AG09319 (cell line): ENCODE measurements at regions not wholly inside any gene's neighbourhood (a gene's known extent, or its start where the extent isn't known, plus 50 kb on each side); places are given as distances from the start of the nearest gene placed in this dataset.
"Not testable (repeated sequence)": the region's sequence is repeated elsewhere in the genome, so short reads cannot be mapped to it uniquely, and the experiment has no call there.

Experiments
- DNase-seq: peaks from one replicate; pipeline ENCODE4 v3.0.0-alpha.2; 2010; ENCODE audit warnings: low read depth; ENCODE audit errors: extremely low read depth

DNA sequence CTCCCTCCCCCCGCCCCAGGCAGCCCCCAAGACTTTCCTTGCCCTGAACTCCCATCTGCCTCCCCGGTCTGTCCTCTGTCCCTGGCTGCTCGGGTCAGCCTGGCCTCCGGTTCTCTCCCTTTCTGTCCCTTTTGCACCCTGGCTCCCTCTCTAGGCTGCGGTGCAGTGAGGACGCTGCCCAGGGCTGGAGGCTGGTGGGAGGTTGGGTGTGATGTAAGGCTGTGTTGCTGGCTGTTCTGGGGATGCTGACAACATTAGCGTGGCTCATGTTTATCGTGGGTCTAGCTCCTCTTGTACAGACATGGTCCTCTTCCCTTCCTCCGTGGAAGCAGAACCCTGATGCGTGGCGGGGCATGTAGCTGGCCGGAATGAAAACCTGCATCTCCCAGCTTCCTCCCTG, 357.5 kb downstream of the CNTNAP3B start:
- not testable (repeated sequence) for DNase-seq

DNA sequence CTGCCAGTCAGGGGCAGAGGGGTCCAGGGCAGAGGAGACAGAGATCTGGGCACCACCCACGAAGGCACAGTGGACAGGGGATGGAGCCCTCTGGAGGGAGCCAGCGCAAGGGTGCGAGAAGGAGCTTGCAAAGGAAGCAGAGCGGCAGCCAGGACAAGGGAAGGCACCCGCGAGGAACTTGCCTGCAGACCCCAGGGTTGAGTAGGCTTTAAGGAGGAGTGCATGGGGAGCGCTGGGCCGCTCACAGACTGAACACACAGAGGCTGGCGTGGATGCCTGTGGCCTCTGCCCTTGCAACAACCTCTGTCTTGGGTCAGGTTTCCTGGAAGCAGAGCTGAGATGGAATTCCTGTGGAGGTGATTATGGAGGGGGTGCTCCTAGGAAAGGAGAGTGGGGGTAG, 374.4 kb downstream of the CNTNAP3B start:
- not testable (repeated sequence) for DNase-seq

GRCh38 chr9:41754403-41754802, 374.8 kb downstream of the CNTNAP3B start:
- DNase-seq, result not testable (repeated sequence)

DNA sequence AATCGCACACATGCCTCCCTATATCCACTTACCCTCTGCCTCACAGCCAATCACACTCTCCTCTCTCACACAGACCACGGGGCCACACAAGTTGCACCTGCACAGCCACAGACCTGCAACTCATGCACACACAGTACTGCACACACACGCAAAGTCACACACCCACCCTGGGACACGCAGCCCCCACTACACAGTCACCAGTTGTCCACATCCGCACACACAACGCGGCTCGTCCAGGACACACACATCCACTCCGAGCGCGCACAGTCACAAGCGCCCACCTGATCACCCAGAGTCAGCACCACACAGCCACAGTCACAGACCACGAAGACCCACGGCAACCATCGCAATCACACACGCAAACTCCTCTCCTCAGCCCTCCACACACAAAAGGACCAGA, 387.3 kb downstream of the CNTNAP3B start:
- DNase-seq, result not testable (repeated sequence)

- DNase-seq, result not testable (repeated sequence)
These were observed 388.1 kb downstream of the CNTNAP3B start for GRCh38 chr9:41741173-41741572.

- DNase-seq, result not testable (repeated sequence)
These were observed 390.5 kb downstream of the CNTNAP3B start for GRCh38 chr9:41738681-41739080.

DNA sequence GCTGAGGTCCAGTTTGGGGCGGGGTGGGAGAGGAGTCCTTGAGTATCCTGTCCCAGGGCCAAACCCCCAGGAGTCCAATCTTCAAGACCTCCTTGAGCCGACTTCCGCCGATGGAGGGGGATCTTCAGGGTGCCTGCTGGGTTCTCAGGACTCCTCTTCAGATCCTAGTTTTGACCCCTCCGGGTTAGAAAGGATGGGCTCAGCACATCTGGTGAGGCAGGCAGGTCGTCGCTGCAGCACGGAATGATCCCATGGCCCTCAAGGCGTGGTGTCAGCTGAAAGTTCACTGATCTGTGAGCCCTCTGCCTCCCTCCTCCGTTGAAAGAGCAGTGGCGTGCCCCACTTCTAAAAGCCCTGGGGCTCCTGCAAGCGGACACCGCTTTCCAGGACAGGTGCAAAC, 430.0 kb downstream of the CNTNAP3B start:
- not testable (repeated sequence) for DNase-seq

DNA sequence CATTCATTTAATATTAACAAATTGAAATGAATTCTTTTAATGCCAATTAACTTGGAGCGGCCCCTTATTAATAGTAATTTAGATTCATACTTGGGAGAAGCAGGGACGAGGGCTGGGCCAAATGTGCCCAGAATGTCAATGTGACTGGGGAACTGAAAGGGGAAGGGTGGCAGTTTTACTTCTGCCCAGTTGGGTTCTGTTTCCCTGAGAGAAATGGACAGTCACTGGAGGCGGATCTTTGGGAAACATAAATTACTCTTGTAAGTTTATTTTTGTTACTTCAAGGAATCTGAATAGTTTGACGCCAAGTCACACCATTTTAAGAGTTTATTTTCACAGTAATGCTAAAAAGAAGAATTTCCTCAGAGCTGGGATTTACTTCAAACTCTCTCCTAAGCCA, 432.1 kb downstream of the CNTNAP3B start:
- DNase-seq, result not testable (repeated sequence)

- DNase-seq, result not testable (repeated sequence)
These were observed 449.9 kb downstream of the CNTNAP3B start for GRCh38 chr9:41679312-41679711.

DNA sequence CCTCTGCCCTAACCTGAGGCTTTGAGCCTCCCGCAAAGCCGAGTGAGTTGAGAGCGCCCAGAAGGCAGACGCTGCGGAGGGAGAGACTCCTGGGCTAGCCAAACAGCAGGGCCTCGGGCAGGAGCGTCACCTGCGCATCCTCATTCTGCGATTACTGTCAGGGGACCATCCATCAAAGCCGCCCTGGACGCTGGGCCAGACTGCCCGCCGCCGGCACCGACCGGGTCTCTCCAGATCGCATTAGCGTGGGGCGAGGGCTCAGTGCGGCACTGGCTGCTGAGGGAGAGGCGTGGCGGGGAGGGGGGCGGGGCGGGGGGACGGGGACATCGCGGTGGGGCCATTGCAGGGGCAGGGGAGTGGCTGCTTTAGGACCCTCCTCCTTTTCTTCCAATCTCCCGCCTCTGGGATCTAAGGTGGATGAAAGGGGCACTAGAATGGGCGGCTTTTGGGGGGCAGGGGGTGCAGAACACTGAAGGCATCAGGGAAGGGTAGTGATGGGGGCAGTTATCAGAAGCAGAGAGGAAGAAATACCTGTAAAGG, 465.7 kb downstream of the CNTNAP3B start:
- DNase-seq, result not testable (repeated sequence)

DNA sequence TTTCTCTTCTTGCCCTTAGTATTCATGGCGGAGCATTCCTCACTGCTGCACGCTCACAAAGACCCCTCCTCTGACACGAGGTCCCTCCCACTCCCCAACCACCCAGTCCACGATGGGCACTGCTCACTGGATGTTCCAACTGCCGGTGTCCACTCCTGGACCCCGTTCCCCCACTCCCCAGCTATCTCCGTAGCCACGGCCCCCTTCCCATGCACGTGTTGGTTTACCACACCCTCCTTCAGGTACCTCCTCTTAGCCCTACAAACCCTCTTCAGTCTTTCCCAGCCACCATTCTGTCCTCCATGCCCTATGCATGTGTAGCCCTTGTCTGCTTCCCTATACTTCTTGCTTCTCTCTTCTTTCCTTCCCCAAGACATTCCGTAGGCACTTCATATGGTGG, 469.6 kb upstream of the ZNG1F start:
- not testable (repeated sequence) for DNase-seq

- not testable (repeated sequence) for DNase-seq
These were observed 469.0 kb upstream of the ZNG1F start for GRCh38 chr9:41658116-41658515.

DNA sequence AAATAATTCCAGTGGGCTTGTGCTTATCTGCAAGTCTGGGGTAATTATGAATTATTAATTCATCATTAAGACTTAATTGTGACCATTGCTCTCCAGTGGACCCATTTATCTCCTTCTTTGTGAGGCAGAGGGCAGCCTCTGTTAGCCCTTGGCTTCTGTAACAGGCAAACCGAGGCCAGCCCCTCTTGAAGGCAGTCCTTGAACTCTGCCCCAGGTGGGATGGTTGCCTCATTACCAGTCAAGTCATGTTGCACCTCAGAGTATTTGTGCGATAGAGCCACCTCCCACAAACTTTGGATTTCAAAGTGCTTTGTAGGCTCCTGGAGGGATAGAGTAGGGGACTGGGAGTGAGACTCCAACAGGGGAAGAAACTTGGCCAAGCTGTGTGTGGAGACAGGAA, 468.0 kb upstream of the ZNG1F start:
- not testable (repeated sequence) for DNase-seq

DNA sequence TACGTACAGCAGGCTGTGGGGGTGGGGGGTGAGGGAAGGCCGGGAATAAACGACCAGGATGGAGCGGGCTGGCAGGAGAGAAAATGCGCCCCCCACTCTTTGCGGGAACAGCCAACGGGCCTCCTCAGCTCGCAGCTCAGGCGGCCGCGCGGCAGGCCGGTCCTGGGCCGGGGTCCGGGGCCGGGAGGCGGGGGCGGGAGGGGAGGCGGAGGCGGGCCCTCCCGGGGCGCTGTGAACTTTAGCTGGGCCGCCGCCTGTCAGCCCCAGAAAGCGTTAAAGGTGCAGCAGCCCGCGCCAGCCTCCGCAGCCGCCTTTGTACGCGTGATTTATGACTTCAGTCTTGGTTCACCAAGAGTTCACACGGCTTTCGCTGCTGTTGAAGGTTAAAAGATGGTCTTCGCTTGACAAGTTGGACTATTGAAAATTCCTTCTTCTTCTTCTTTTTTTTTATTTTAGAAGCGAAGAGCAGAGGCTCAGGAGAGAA, 466.0 kb upstream of the ZNG1F start:
- DNase-seq, result not testable (repeated sequence)

DNA sequence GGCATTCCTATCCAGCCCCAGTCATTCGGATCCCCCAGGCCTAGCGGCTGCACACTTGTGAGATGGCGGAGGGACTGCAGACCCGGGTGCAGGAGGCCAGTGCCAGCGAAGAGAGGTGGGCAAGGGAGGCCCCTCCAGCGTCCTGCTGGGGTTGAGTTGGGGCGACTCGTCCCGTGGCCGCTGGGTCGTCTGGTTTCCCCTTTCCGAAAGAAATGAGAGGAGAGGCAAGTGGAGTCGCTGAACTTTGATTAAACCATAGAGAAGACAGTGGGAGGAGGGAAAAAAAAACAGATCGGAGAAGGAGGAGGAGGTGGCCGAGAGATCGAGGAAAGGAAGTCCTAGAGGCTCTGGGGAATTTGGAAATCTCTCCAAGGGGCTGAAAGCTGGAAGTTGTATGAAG, 465.2 kb upstream of the ZNG1F start:
- not testable (repeated sequence) for DNase-seq

- DNase-seq, result not testable (repeated sequence)
These were observed 464.6 kb upstream of the ZNG1F start for GRCh38 chr9:41653560-41654340.

DNA sequence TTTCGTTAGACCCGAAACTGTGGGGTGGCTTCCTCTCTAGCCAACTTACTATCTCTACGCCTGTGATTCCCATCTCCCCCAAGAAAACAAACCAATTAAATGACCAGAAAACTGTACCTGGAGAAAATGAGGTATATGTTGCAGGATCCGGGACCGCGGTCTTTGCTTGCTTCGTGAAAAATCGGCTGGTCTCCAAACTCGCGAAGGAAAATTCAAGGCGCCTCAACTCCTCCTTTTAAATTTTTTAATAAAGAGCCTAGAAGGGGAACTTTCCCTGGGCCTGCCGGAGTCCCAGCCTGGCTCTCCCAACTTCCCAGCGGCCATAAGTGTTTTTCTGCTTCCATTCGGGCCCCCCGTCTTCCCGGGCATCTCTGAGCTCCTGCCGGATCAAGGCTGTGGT, 463.7 kb upstream of the ZNG1F start:
- not testable (repeated sequence) for DNase-seq

DNA sequence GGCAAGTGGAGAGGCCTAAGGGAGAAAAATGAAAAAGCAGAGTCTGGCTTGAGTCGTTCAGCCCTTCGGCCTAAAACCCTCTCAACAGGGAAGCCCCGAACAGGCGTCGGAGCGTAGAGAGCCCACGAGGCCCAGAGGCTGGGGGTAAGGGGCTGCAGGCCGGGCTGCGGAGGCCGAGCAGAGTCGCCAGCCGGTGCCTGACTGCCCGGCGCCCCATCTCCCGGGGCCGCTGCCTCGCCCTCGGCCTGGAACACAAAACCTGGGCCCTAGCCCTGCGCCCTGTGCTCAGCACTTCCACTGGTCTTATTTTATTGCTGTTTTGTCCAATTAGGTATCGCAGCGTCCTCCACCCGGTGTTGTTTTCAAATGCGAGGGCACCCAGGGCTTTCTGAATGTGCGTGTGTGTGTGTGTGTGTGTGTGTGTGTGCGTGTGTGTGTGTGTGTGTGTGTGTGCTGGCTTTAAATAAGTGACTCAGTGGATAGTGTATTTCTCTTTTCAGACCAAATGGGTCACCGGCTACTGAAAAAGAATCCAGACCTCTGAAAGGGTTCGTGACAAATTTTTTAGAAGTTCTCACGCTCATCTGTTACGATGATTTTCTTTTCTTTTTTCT, 463.1 kb upstream of the ZNG1F start:
- DNase-seq, result not testable (repeated sequence)

DNA sequence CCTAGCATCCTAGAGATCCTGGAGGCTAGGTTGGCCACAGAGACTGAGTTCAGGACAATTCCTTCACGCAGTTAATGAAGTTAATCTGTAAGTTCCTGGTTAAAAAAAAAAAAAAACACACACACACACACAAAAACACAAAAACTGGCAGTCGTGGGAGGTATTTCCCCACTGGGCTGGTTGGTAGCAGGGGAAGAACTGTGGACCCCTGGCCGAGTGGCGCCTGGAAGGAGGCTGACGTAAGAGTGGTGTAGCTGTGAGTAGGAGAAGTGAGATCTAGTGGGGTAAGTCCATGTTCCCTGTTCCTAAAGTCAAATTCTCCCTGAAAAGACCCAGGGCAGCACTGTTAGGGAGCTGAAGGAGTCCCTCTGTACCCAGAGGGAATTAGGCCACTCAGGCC, 461.0 kb upstream of the ZNG1F start:
- not testable (repeated sequence) for DNase-seq

DNA sequence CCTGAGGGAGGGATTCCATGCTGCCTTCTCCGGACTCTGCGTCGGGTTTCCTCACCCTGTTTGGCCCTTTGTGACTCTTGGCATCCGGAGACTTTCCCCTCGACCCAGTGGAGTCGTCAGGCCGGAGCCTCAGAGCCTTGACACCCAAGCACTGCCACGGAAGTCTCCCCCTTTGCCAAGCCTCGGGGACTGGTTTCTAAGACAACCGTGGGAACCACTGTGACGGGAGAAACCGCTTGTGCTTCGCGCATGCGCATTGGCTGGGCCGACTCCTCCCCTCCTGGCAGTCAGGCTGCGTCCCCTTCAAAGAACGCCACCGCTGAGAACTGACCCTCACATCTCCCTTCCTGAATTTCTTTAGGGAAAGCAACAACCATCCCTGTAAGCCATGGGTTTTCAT, 459.4 kb upstream of the ZNG1F start:
- DNase-seq, result not testable (repeated sequence)

- DNase-seq, result not testable (repeated sequence)
These were observed 457.1 kb upstream of the ZNG1F start for GRCh38 chr9:41646246-41646645.
